Stimulated activated memory B cell treated with anti-CD40 and anti-IgM and Interleukin-4, amounts not matched to agents 10 μg/mL and 1 μg/mL and 100 μg/mL, for 72 hours (primary cell): ENCODE measurements at regions not wholly inside any gene's neighbourhood (a gene's known extent, or its start where the extent isn't known, plus 50 kb on each side); places are given as distances from the start of the nearest gene placed in this dataset.
"Not testable (repeated sequence)": the region's sequence is repeated elsewhere in the genome, so short reads cannot be mapped to it uniquely, and the experiment has no call there.

ENCODE experiments used
- ATAC-seq: fragments of 150-1000 bp; cut with Tn5 transposase; 2 replicates; pipeline ENCODE4 v1.10.0; 2021
- H3K27ac Mint-ChIP-seq: one replicate; pipeline ENCODE4 v1.8.0; 2022; ENCODE audit warnings: mild to moderate bottlenecking, mixed read lengths
- H3K27me3 Mint-ChIP-seq: one replicate; pipeline ENCODE4 v1.8.0; 2022; ENCODE audit warnings: mixed read lengths
- H3K36me3 Mint-ChIP-seq: one replicate; pipeline ENCODE4 v1.8.0; 2022; ENCODE audit warnings: mixed read lengths
- H3K4me1 Mint-ChIP-seq: one replicate; pipeline ENCODE4 v1.8.0; 2022; ENCODE audit warnings: mixed read lengths
- H3K4me3 Mint-ChIP-seq: one replicate; pipeline ENCODE4 v1.8.0; 2022; ENCODE audit warnings: mild to moderate bottlenecking, moderate library complexity, mixed read lengths
- H3K9me3 Mint-ChIP-seq: one replicate; pipeline ENCODE4 v1.8.0; 2022; ENCODE audit warnings: mixed read lengths

DNA sequence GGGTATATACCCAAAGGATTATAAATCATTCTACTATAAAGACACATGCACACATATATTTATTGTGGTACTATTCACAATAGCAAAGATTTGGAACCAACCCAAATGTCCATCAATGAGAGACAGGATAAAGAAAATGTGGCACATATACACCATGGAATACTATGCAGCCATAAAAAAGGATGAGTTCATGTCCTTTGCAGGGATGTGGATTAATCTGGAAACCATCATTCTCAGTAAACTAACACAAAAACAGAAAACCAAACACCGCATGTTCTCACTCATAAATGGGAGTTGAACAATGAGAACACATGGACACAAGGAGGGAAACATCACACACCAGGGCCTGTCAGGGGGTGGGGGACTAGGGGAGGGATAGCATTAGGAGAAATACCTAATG is 281.4 kb upstream of the TBX18 start:
- not testable (repeated sequence) for H3K36me3 Mint-ChIP-seq, H3K4me1 Mint-ChIP-seq, H3K27ac Mint-ChIP-seq, H3K27me3 Mint-ChIP-seq, ATAC-seq, H3K9me3 Mint-ChIP-seq, H3K4me3 Mint-ChIP-seq

DNA sequence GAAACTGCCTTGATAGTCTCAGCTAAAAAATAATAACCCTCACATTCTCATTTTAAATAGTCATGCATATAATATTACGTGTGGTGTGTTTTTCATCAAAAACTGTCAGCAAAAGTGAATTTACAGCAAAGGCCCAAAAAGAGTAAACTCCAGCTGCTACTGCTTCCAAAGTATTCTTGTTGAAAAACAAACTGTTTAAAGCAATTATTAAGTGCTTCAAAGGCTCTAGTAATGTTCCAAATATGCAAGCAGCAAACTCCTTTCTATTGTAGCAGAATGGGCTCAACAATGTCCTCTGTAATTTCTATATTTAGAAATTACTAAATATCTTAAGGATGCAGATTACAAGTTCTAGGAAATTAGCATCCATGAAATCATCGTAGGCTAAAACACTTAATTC is 280.0 kb upstream of the TBX18 start:
- Mint-ChIP-seq H3K4me1 (no peaks in the 10 kb centered on the region), H3K27me3 (no peaks in the 10 kb centered on the region), H3K9me3 (no peaks in the 10 kb centered on the region), H3K36me3 (no peaks in the 10 kb centered on the region), H3K4me3 (no peak overlapping the region), H3K27ac (no peak overlapping the region)
- no peak for ATAC-seq

DNA sequence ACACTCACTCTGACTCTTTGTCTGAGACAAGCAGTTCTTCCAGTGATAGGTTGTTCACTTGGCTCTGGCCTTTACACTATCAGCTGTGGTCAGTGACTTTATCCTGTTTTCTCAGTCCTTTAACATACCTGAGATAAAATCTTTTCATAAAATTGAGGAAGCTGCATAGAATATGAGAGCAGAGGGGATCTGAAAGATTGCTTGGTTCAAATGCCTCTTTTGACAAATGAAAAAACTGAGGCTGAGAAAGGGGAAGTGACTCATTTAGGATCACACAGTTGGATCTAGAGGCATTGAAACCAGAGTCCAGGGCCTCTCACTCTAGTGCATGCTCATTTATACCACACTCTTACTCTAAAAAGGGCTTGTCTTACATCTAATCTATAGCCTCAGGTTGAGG is 277.0 kb upstream of the TBX18 start:
- H3K4me1 Mint-ChIP-seq: no peaks in the 10 kb centered on the region
- no peak overlapping the region for H3K27ac Mint-ChIP-seq
- H3K9me3 Mint-ChIP-seq: no peaks in the 10 kb centered on the region
- H3K27me3 Mint-ChIP-seq: no peaks in the 10 kb centered on the region
- H3K36me3 Mint-ChIP-seq: no peaks in the 10 kb centered on the region
- ATAC-seq: no peak
- H3K4me3 Mint-ChIP-seq: no peak overlapping the region

DNA sequence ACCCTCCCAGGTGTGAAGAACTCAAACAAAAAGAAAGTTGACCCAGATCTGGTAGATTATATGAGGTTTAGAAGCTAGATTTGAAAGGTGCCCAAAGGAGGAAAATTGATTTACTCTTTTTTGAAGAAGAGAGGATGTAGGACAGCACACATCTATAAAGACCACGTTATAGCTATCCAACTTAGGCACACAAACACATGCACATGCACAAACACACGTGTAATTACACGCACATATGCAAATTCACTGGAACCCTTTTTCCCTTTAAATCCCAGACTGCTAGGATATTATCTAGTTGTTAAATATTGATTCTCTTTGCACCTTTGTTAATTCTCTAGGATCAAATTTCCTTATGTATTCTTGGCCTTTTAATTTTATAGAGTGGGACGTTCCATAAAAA is 272.8 kb upstream of the TBX18 start:
- no peaks in the 10 kb centered on the region for H3K36me3 Mint-ChIP-seq
- no peak overlapping the region for H3K27ac Mint-ChIP-seq
- peaks cover 8% of the 10 kb centered on the region for H3K9me3 Mint-ChIP-seq
- ATAC-seq: no peak
- no peaks in the 10 kb centered on the region for H3K27me3 Mint-ChIP-seq
- H3K4me3 Mint-ChIP-seq: no peak overlapping the region
- no peaks in the 10 kb centered on the region for H3K4me1 Mint-ChIP-seq

DNA sequence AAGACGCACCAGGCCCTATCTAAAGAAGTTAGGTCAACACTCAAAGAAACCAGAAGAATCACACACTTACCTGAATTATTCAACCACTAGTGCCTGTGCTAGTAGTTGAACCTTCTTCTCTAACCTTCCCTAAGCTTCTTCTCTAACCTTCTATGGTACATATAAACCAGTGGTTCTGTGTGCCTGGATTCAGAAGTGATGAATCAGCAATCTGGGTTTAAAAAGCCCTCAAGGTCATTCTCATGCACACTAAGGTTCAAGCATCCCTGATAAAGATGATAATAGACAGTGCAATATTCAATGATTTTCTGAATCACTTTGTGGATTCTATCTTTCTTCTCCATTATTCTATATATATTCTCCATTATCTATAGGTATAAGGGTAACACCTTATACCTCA is 271.4 kb upstream of the TBX18 start:
- Mint-ChIP-seq H3K4me3 (no peak overlapping the region), H3K4me1 (no peaks in the 10 kb centered on the region), H3K9me3 (peaks cover 8% of the 10 kb centered on the region), H3K27ac (no peak overlapping the region), H3K36me3 (no peaks in the 10 kb centered on the region), H3K27me3 (no peaks in the 10 kb centered on the region)
- no peak for ATAC-seq

DNA sequence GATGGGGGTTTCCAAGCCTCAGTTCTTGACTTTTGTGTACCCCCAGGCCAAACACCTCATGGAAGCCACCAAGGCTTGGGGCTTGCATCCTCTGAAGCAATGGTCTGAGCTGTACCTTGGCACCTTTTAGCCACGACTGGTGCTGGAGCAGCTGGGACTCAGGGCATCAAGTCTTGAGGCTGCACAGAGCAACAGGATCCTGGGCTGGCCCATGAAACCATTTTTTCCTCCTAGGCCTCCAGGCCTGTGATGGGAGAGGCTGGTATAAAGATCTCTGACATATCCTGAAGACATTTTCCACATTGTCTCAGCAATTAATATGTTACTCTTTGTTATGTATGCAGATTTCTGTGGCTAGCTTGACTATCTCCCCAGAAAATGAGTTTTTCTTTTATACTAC is 269.1 kb upstream of the TBX18 start:
- Mint-ChIP-seq H3K4me3 (no peak overlapping the region), H3K4me1 (no peaks in the 10 kb centered on the region), H3K36me3 (no peaks in the 10 kb centered on the region), H3K27me3 (no peaks in the 10 kb centered on the region), H3K9me3 (peaks cover 9% of the 10 kb centered on the region), H3K27ac (no peak overlapping the region)
- ATAC-seq: no peak

DNA sequence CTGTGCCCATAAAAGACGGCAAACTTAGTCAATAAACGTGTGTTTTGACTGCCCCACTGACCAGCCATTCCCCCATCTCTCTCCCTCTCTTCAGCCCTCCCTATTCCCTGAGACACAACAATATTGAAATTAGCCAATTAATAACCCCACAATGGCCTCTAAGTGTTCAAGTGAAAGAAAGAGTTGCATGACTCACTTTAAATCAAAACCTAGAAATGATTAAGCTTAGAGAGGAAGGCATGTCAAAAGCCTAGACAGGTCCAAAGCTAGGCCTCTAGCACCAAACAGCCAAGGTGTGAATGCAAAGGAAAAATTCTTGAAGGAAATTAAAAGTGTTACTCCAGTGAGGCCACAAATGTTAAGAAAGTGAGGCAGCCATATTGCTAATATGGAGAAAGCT is 261.6 kb upstream of the TBX18 start:
- H3K4me3 Mint-ChIP-seq: no peak overlapping the region
- no peak for ATAC-seq
- H3K9me3 Mint-ChIP-seq: peaks cover 4% of the 10 kb centered on the region
- no peaks in the 10 kb centered on the region for H3K27me3 Mint-ChIP-seq
- no peaks in the 10 kb centered on the region for H3K36me3 Mint-ChIP-seq
- no peak overlapping the region for H3K27ac Mint-ChIP-seq
- no peaks in the 10 kb centered on the region for H3K4me1 Mint-ChIP-seq

DNA sequence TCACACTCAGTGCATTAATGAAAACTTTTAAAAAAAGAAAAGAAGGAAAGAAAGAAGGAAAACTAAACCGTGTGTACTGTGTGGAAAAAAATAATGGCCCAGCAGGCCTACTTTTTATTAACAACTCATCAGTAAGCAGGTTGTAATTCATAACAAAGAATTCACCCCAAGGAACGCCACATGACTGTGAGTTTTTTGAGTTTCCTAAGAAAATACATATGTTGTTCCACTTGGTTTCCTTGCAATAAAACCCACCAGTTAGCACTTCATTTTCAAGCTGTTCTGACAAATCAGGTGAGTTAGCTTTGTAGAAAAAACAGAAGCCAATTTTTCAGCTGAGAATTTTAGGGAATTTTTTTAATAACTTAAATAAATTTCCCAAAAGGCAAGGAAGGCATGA is 259.3 kb upstream of the TBX18 start:
- ATAC-seq: no peak
- Mint-ChIP-seq H3K4me1 (no peaks in the 10 kb centered on the region), H3K9me3 (peaks cover 4% of the 10 kb centered on the region), H3K36me3 (no peaks in the 10 kb centered on the region), H3K4me3 (no peak overlapping the region), H3K27me3 (no peaks in the 10 kb centered on the region), H3K27ac (no peak overlapping the region)

DNA sequence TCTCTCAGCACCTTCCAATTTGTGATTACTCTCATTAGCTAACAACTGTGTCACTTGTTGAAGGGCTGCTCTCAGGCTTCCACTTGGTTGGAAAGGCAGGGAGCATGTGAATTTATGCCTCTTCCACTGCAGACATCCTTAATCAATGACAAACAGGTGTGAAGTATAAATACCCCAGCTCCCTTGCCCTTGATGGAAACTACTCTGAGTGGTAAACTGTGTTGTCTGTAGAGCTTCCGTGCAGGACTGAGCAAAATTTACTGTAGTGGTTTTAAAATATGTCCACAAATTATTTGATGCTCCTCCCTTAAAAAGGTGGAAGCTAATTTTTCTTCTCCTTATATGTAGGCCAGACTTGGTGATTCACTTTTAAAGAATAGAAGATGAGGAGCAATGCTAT is 253.0 kb upstream of the TBX18 start:
- Mint-ChIP-seq H3K27ac (no peak overlapping the region), H3K36me3 (no peaks in the 10 kb centered on the region), H3K4me3 (no peak overlapping the region), H3K4me1 (no peaks in the 10 kb centered on the region), H3K27me3 (no peaks in the 10 kb centered on the region), H3K9me3 (peaks cover 6% of the 10 kb centered on the region)
- ATAC-seq: no peak

DNA sequence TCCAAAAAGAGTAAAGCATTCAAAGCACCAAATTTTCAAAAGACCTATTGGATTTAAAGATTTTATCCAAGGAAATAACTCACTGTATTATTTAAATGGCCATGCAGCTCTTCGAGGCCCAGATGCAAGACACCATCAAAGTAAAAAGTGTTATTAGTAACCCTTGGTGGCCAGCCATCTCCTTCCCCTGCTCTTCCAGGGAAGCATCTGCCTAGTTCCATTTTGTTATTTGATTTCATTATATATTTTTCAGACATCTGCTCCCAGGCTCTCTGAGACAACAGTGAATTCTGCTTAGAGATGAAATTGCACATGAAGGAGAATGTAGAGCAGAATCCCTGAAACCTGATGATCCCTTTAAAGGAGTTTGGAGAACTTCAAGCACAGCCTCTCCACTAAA is 252.3 kb upstream of the TBX18 start:
- no peak overlapping the region for H3K4me3 Mint-ChIP-seq

DNA sequence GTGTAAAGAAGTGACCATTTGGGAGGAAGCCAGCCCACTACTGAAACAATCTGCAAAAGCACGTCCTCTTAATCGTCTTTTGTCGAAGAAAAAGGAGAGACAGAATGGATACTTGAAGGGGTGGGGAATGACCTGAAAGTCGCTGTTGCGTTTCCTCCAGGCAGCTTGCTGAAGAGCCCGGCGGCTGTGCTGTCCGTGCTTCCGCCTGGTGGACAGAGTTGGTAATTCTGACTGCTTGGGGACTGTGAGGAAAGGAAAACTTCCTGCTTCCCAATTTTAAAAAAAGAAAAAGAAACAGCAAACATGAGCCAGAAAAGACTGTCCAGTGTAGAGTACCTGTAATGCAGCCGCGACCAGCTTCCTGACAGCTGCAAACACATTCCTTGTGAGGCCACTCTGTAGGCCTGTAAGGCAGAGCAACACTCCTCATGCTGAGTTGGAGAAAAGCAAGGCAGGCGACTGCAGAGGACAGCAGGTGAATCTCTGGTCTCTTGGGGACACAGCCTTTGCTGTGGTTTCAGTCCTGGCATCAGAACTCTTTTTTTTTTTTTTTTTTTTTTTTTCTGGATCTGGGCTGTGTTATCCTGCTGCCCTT is 251.1 kb upstream of the TBX18 start:
- H3K4me3 Mint-ChIP-seq: no peak overlapping the region
- H3K9me3 Mint-ChIP-seq: peaks cover 6% of the 10 kb centered on the region
- H3K4me1 Mint-ChIP-seq: no peaks in the 10 kb centered on the region
- H3K27me3 Mint-ChIP-seq: no peaks in the 10 kb centered on the region
- ATAC-seq: no peak
- H3K36me3 Mint-ChIP-seq: no peaks in the 10 kb centered on the region
- no peak overlapping the region for H3K27ac Mint-ChIP-seq

More for the DNA sequence above, 252.3 kb upstream of the TBX18 start:
- H3K4me1 Mint-ChIP-seq: no peaks in the 10 kb centered on the region
- ATAC-seq: no peak
- no peaks in the 10 kb centered on the region for H3K27me3 Mint-ChIP-seq
- no peak overlapping the region for H3K27ac Mint-ChIP-seq
- H3K36me3 Mint-ChIP-seq: no peaks in the 10 kb centered on the region
- H3K9me3 Mint-ChIP-seq: peaks cover 6% of the 10 kb centered on the region

DNA sequence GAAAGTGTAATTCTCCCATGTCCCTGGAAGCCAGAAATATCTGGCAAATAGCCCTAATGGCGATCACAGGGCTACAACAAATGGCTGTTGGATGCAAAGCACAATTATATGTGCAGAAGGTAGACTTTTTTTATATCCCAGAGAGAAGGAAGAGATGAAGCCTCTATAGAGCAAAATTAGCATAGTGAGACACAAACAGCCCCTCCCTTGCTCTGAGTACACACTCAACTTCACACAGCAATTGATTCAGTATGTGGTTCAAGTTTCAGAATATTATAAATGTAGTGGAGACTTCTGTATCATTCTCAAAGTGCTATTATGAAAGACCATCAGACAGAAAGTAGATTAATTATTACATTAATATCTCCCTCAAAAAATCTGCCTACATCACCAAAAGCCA is 246.5 kb upstream of the TBX18 start:
- H3K4me1 Mint-ChIP-seq: no peaks in the 10 kb centered on the region
- no peak overlapping the region for H3K27ac Mint-ChIP-seq
- ATAC-seq: no peak
- no peaks in the 10 kb centered on the region for H3K36me3 Mint-ChIP-seq
- no peak overlapping the region for H3K4me3 Mint-ChIP-seq
- H3K9me3 Mint-ChIP-seq: peaks cover 6% of the 10 kb centered on the region
- no peaks in the 10 kb centered on the region for H3K27me3 Mint-ChIP-seq

DNA sequence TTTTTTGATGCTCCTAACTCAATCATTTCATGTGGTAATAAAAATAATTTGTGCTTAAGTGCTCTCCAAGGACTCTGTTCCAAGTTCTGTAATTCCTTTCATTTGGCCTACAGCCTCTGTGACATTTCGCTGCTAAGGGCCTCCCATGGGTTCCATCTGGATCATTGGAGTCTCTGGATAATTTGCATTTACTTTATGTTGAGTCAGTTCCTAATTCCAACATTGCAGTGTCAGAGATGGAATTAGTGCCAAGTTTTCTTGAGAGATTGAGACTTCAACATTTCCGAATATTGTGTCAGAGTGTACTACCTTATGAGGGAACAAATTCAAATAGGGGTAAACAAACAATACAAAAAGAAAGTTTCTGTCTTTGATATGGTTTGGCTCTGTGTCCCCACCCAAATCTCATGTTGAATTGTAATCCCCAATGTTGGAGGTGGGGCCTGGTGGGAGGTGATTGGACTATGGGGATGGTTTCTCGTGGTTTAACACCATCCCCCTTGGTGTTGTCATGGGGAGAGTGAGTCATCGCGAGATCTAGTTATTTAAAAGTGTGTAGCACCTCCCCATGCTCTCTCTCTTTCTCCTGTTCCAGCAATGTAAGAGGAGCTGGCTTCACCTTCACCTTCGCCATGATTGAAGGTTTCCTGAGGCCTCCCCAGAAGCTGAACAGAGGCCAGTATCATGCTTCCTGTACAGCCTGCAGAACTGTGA is 244.1 kb upstream of the TBX18 start:
- ATAC-seq: no peak
- Mint-ChIP-seq H3K36me3 (no peaks in the 10 kb centered on the region), H3K9me3 (no peaks in the 10 kb centered on the region), H3K27ac (no peak overlapping the region), H3K4me1 (no peaks in the 10 kb centered on the region), H3K4me3 (no peak overlapping the region), H3K27me3 (no peaks in the 10 kb centered on the region)

DNA sequence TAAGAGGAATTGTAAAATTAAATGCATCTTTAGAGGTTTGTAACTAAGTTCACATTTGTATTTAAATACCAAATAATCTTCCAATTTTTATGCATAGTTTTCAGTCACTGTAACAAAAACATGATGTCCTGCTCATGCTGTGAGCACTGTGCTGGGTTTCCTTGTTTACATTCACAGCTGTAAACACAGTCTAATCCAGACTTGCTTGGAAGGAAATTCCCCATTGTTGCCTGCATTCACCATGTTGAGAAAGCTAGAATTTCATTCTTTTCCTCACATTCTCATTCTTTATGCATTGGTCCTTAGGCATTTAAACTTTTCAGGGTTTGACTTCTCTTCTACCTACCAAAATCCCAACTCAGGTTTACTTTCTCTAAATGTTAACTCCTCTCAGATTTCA is 242.0 kb upstream of the TBX18 start:
- Mint-ChIP-seq H3K9me3 (peaks cover 3% of the 10 kb centered on the region), H3K4me1 (no peaks in the 10 kb centered on the region), H3K4me3 (no peak overlapping the region), H3K36me3 (no peaks in the 10 kb centered on the region), H3K27me3 (no peaks in the 10 kb centered on the region), H3K27ac (no peak overlapping the region)
- no peak for ATAC-seq

DNA sequence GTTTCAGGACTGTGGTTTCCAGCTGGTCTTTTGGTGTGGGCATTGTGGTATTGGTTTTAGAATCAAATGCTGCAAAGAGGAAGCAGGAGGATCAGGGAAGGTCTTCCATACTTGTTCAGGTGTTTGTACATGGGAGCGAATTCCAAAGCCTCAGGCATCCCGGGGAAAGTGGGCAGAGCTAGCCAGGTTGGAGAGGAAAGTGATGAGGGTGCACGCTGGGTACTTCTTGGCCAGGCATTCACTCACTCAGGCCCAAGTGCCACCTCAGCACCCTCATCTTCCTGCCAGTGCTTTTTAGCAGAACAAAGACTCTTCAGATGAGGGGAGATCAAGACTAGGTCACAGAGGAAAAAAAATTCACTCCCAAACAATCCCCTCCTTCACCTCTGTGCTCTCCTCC is 241.1 kb upstream of the TBX18 start:
- H3K27me3 Mint-ChIP-seq: no peaks in the 10 kb centered on the region
- ATAC-seq: no peak
- peaks cover 3% of the 10 kb centered on the region for H3K9me3 Mint-ChIP-seq

DNA sequence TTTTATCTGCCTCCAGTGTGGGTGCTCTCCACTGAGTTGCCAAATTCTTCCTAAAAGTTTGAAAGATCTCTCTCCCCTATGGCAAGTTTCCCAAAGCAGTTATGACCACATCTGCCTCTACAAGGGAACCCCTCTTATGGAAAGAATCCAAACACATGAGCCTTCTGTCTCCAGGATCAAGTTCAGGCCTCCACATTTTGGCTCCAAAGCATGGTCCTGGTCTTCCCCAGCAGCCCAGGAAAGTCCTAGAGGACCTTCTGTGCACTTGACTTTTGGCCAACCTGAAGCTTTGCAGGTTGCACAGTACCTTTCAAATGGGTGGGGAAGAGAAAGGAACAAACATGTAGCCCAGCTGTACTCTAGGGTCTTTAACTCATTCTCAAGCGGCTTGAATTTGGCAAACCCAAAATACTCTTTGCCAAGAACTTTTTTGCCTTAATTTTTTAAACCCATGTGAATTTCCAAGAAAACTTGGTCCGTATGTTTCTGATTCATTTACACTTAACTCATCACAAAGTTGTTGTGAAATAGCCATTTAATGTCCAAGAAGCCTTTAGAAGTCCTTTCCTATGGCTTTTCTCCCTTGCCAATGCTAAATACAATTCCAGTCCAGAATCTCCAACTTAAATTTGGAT is 240.1 kb upstream of the TBX18 start:
- Mint-ChIP-seq H3K36me3 (no peaks in the 10 kb centered on the region), H3K9me3 (peaks cover 3% of the 10 kb centered on the region), H3K27ac (no peak overlapping the region), H3K27me3 (no peaks in the 10 kb centered on the region), H3K4me1 (no peaks in the 10 kb centered on the region), H3K4me3 (no peak overlapping the region)
- no peak for ATAC-seq

More for the DNA sequence above, 241.1 kb upstream of the TBX18 start:
- Mint-ChIP-seq H3K36me3 (no peaks in the 10 kb centered on the region), H3K4me1 (no peaks in the 10 kb centered on the region), H3K27ac (no peak overlapping the region), H3K4me3 (no peak overlapping the region)
